HCT116 (cell line): ENCODE measurements at regions not wholly inside any gene's neighbourhood (a gene's known extent, or its start where the extent isn't known, plus 50 kb on each side); places are given as distances from the start of the nearest gene placed in this dataset.

Source experiments
- ATAC-seq: fragments of 200-7000 bp; cut with Tn5 transposase; 2 replicates; pipeline ENCODE4 v1.9.1; 2020; ENCODE audit warnings: mild to moderate bottlenecking, moderate library complexity
- BruUV-seq: library from RNA; stranded (reverse); fragments of 400-500 nt; replicated peaks from 2 replicates; lab custom pipeline; 2021; lab: Mats Ljungman, UMichigan
- CTCF ChIA-PET: fragments of 300-600 bp; sonication (Branson Sonifier 250); formaldehyde crosslinking; loops from one replicate; lab custom pipeline; 2021; ENCODE audit warnings: antibody characterized with exemption; lab: Charles Lee
- POLR2A ChIA-PET: fragments of 300-600, 350-600 bp; sonication (Branson Sonifier 250); formaldehyde crosslinking; loops from one replicate; lab custom pipeline; 2021; ENCODE audit warnings: antibody characterized with exemption; lab: Charles Lee
- RAD21 ChIA-PET, 2 experiments: fragments of 300-600 bp; sonication (Branson Sonifier 250); formaldehyde crosslinking; loops; one replicate each; lab custom pipeline; 2023; ENCODE audit warnings: low total read pairs in 2 of 2; ENCODE audit not compliant: uncharacterized antibody in 2 of 2, unreplicated experiment in 2 of 2, low non-redundant PET in 1 of 2; lab: Charles Lee
- DNase-seq: peaks from one replicate; pipeline ENCODE4 v3.0.0-alpha.2; 2010; ENCODE audit warnings: low read depth, low spot score
- H2AFZ ChIP-seq: fragments of 200-600 bp; shearing (Covaris generic), sonication (generic); 2 replicates; pipeline ENCODE4 v1.6.1; 2017; ENCODE audit warnings: low read depth, mixed run types, mixed read lengths, antibody characterized with exemption, low read length; ENCODE audit not compliant: poor library complexity, severe bottlenecking
- H3K27ac ChIP-seq: 2 replicates; pipeline ENCODE4 v1.5.1; 2012; ENCODE audit warnings: low read depth, low read length
- H3K27me3 ChIP-seq: fragments of 200-600 bp; sonication (generic); 2 replicates; pipeline ENCODE4 v1.6.1; 2016; ENCODE audit warnings: mixed run types, low read length, mixed read lengths; ENCODE audit not compliant: insufficient read depth
- H3K36me3 ChIP-seq, 2 experiments: fragments of 200-500 bp in 1 of 2; fragments of 200-600 bp in 1 of 2; sonication (Bioruptor generic) in 1 of 2; sonication (generic) in 1 of 2; 2 replicates each; pipeline versions ENCODE4 v1.5.1 to v1.6.1; 2014 to 2016; ENCODE audit warnings: low read length in 2 of 2, inconsistent platforms in 1 of 2, mixed read lengths in 1 of 2, mixed run types in 1 of 2; ENCODE audit not compliant: insufficient read depth in 2 of 2, control insufficient read depth in 1 of 2
- H3K4me1 ChIP-seq, 2 experiments: fragments of 200-600 bp in 1 of 2; sonication (generic) in 1 of 2; 2 replicates each; pipeline versions ENCODE4 v1.5.1 to v1.6.1; 2012 to 2017; ENCODE audit warnings: low read length in 2 of 2, inconsistent platforms in 1 of 2, mild to moderate bottlenecking in 1 of 2, mixed read lengths in 1 of 2, mixed run types in 1 of 2, moderate library complexity in 1 of 2; ENCODE audit not compliant: insufficient read depth in 2 of 2, control insufficient read depth in 1 of 2
- H3K4me2 ChIP-seq: fragments of 200-600 bp; sonication (generic); 2 replicates; pipeline ENCODE4 v1.6.1; 2017; ENCODE audit warnings: mixed run types, low read length, mixed read lengths
- H3K4me3 ChIP-seq, 2 experiments: fragments of 200-600 bp in 1 of 2; sonication (generic) in 1 of 2; replicated peaks in 1 of 2; 2 replicates each; pipeline ENCODE4 v1.5.1; 2011 to 2016; ENCODE audit warnings: low read length in 2 of 2, control low read depth in 1 of 2, low read depth in 1 of 2, mild to moderate bottlenecking in 1 of 2, mixed read lengths in 1 of 2, mixed run types in 1 of 2
- H3K79me2 ChIP-seq: fragments of 200-600 bp; sonication (generic); 2 replicates; pipeline ENCODE4 v1.6.1; 2017; ENCODE audit warnings: mild to moderate bottlenecking, mixed run types, low read length, moderate library complexity, mixed read lengths; ENCODE audit not compliant: insufficient read depth
- H3K9ac ChIP-seq: fragments of 200-600 bp; sonication (generic); 2 replicates; pipeline ENCODE4 v1.6.1; 2016; ENCODE audit warnings: low read length, mixed read lengths
- H3K9me2 ChIP-seq: fragments of 200-600 bp; sonication (generic), shearing (Covaris generic); 2 replicates; pipeline ENCODE4 v1.6.1; 2017; ENCODE audit warnings: mixed run types, mild to moderate bottlenecking, moderate library complexity; ENCODE audit not compliant: insufficient read depth
- H3K9me3 ChIP-seq, 2 experiments: fragments of 200-500 bp in 1 of 2; fragments of 200-600 bp in 1 of 2; sonication (Bioruptor generic) in 1 of 2; sonication (generic) in 1 of 2; 2 replicates each; pipeline ENCODE4 v1.6.1; 2014 to 2017; ENCODE audit warnings: low read length in 2 of 2, mixed read lengths in 2 of 2, inconsistent platforms in 1 of 2, low read depth in 1 of 2, mild to moderate bottlenecking in 1 of 2, mixed run types in 1 of 2, moderate library complexity in 1 of 2; ENCODE audit not compliant: control insufficient read depth in 1 of 2, insufficient read depth in 1 of 2
- H4K20me1 ChIP-seq: fragments of 200-600 bp; sonication (generic), shearing (Covaris generic); 2 replicates; pipeline ENCODE4 v1.6.1; 2017; ENCODE audit warnings: mixed run types, mild to moderate bottlenecking, moderate library complexity; ENCODE audit not compliant: insufficient read depth
- ATF3 ChIP-seq: IDR thresholded peaks from 2 replicates; pipeline ENCODE4 v1.6.1; 2012
- CEBPB ChIP-seq: IDR thresholded peaks from 2 replicates; pipeline ENCODE4 v1.6.1; 2012; ENCODE audit warnings: low read depth
- EGR1 ChIP-seq: IDR thresholded peaks from 2 replicates; pipeline ENCODE4 v1.6.1; 2012; ENCODE audit warnings: low read depth
- ELF1 ChIP-seq: IDR thresholded peaks from 2 replicates; pipeline ENCODE4 v1.6.1; 2012; ENCODE audit warnings: low read depth, borderline replicate concordance
- EZH2phosphoT487 ChIP-seq: fragments of 200-600 bp; IDR thresholded peaks from 2 replicates; pipeline ENCODE4 v1.6.1; 2018; ENCODE audit warnings: antibody characterized with exemption, borderline replicate concordance
- FOSL1 ChIP-seq: IDR thresholded peaks from 2 replicates; pipeline ENCODE4 v1.6.1; 2012; ENCODE audit warnings: low read depth
- JUND ChIP-seq: IDR thresholded peaks from 2 replicates; pipeline ENCODE4 v1.6.1; 2012
- POLR2A ChIP-seq: IDR thresholded peaks from 2 replicates; pipeline ENCODE4 v1.7.0; 2011; ENCODE audit warnings: borderline replicate concordance; ENCODE audit not compliant: insufficient read depth, insufficient read length; ENCODE audit errors: extremely low read depth
- POLR2AphosphoS5 ChIP-seq: IDR thresholded peaks from 2 replicates; pipeline ENCODE4 v1.6.1; 2011; ENCODE audit warnings: mild to moderate bottlenecking, low read depth, low read length, moderate library complexity
- SIN3A ChIP-seq: IDR thresholded peaks from 2 replicates; pipeline ENCODE4 v1.6.1; 2012; ENCODE audit warnings: low read depth
- SP1 ChIP-seq: IDR thresholded peaks from 2 replicates; pipeline ENCODE4 v1.6.1; 2012; ENCODE audit warnings: low read depth
- SRF ChIP-seq: IDR thresholded peaks from 2 replicates; pipeline ENCODE4 v1.6.1; 2012; ENCODE audit warnings: low read depth
- ZNF274 ChIP-seq: fragments of 200-500 bp; sonication (Bioruptor generic); IDR thresholded peaks from 2 replicates; pipeline ENCODE4 v1.6.1; 2014; ENCODE audit warnings: mild to moderate bottlenecking, low read depth, low read length, inconsistent platforms
- intact Hi-C: fragments of 100-400 bp; cut with micrococcal nuclease; formaldehyde crosslinking; loops from 2 replicates; pipeline ENCODE4 v1.10.0; 2022
- TF ChIP-seq, protein P1 (sequence below): IDR thresholded peaks from 2 replicates; pipeline ENCODE4 v1.6.1; 2012

- ChIA-PET RAD21 (no interaction called here), POLR2A (no interaction called here), CTCF (no interaction called here)
- ATAC-seq (no peak), DNase-seq (no peak)
- Histone ChIP-seq H3K4me1 (no peaks in the 10 kb centered on the region), H3K9me2 (no peaks in the 10 kb centered on the region), H3K4me2 (no peak overlapping the region), H4K20me1 (no peaks in the 10 kb centered on the region), H3K9ac (no peak overlapping the region), H3K27me3 (no peaks in the 10 kb centered on the region), H3K9me3 (no peaks in the 10 kb centered on the region), H2AFZ (no peak overlapping the region), H3K27ac (no peak overlapping the region), H3K79me2 (no peaks in the 10 kb centered on the region), H3K4me3 (no peak overlapping the region), H3K36me3 (no peaks in the 10 kb centered on the region)
- no TSS peak for BruUV-seq
- intact Hi-C loops: no loop called here
- no peak for TF ChIP-seq ELF1
- no peak for TF ChIP-seq ZNF274
- no peak for TF ChIP-seq FOSL1
Observed at GRCh38 chr22:27543460-27543859, 258.1 kb downstream of the MN1 start.

GRCh38 chr22:27545085-27545484, 256.5 kb downstream of the MN1 start:
- Histone ChIP-seq H2AFZ (no peak overlapping the region), H3K27ac (no peak overlapping the region), H3K36me3 (no peaks in the 10 kb centered on the region), H3K4me1 (no peaks in the 10 kb centered on the region), H3K9me3 (no peaks in the 10 kb centered on the region), H3K4me3 (no peak overlapping the region), H4K20me1 (no peaks in the 10 kb centered on the region), H3K4me2 (no peak overlapping the region)
- POLR2A ChIA-PET: no interaction called here
- DNase-seq: no peak
- TF ChIP-seq ATF3 (no peak), FOSL1 (no peak), POLR2A (no peak), CEBPB (no peak), SIN3A (no peak), SRF (no peak), EGR1 (no peak), EZH2phosphoT487 (no peak), ZNF274 (no peak), JUND (no peak), POLR2AphosphoS5 (no peak), SP1 (no peak)
- TF ChIP-seq, protein P1, sequence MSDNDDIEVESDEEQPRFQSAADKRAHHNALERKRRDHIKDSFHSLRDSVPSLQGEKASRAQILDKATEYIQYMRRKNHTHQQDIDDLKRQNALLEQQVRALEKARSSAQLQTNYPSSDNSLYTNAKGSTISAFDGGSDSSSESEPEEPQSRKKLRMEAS: no peak
- TF ChIP-seq, all 23 proteins: peak for 0
- no peak overlapping the region for H3K9ac ChIP-seq
- ATAC-seq: no peak
- no peaks in the 10 kb centered on the region for H3K27me3 ChIP-seq
- ChIA-PET CTCF (no interaction called here), RAD21 (no interaction called here)
- no peaks in the 10 kb centered on the region for H3K79me2 ChIP-seq
- BruUV-seq: no TSS peak
- intact Hi-C loops: no loop called here
- H3K9me2 ChIP-seq: no peaks in the 10 kb centered on the region
